Right atrium auricular region (tissue), 2 donors: ENCODE measurements at regions not wholly inside any gene's neighbourhood (a gene's known extent, or its start where the extent isn't known, plus 50 kb on each side); places are given as distances from the start of the nearest gene placed in this dataset.

Source experiments
- DNase-seq: peaks from one replicate; pipeline ENCODE4 v3.0.0-alpha.2; 2019; ENCODE audit warnings: low spot score
- H3K27ac ChIP-seq, 2 donors: fragments of 200-600 bp; sonication (generic); 1 replicate in 1 of 2; 2 replicates in 1 of 2; pipeline ENCODE4 v1.5.1; 2016 to 2019
- H3K27me3 ChIP-seq, 2 donors: fragments of 200-600 bp; sonication (generic); one replicate each; pipeline versions ENCODE4 v1.5.1 to v1.6.0; 2017 to 2019
- H3K36me3 ChIP-seq: fragments of 200-600 bp; sonication (generic); one replicate; pipeline ENCODE4 v1.5.1; 2016
- H3K4me1 ChIP-seq, 2 donors: fragments of 200-600 bp; sonication (generic); one replicate each; pipeline versions ENCODE4 v1.5.1 to v1.6.0; 2017 to 2019
- H3K4me3 ChIP-seq, 2 donors: fragments of 200-600 bp; sonication (generic); 1 replicate in 1 of 2; 2 replicates in 1 of 2; pipeline ENCODE4 v1.5.1; 2017 to 2019; ENCODE audit warnings: mild to moderate bottlenecking in 1 of 2, moderate library complexity in 1 of 2
- H3K9me3 ChIP-seq, 2 donors: fragments of 200-600 bp; sonication (generic); one replicate each; pipeline ENCODE4 v1.5.1; 2019
- TF ChIP-seq, protein P1 (sequence below), 2 donors: fragments of 200-600 bp; sonication (generic); IDR thresholded peaks; one replicate each; pipeline ENCODE4 v1.5.1; 2019; ENCODE audit warnings: antibody characterized with exemption in 2 of 2

DNA sequence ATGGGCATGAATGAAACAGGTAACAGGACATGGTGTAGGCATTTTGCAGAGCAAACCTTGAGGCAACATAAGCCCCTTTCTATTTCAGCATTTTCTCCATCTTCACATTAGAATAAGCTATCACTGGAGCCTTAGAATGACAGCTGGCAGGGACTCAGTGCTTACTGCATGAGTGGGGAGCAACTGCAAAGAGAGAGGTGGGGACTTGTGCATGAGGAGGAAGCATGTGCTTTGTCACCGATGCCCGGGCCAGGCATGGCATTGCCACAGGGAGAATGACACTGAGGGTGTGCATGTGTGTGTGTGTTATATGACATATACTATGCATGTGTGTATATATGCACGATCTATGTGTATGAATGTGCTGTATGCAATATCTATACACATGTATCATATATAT, 258.2 kb upstream of the RAB6C start:
- Histone ChIP-seq H3K27me3 (no peaks in the 10 kb centered on the region), H3K9me3 (no peaks in the 10 kb centered on the region), H3K4me3 (no peak overlapping the region), H3K36me3 (no peaks in the 10 kb centered on the region), H3K27ac (no peak overlapping the region), H3K4me1 (no peaks in the 10 kb centered on the region)
- TF ChIP-seq, protein P1, sequence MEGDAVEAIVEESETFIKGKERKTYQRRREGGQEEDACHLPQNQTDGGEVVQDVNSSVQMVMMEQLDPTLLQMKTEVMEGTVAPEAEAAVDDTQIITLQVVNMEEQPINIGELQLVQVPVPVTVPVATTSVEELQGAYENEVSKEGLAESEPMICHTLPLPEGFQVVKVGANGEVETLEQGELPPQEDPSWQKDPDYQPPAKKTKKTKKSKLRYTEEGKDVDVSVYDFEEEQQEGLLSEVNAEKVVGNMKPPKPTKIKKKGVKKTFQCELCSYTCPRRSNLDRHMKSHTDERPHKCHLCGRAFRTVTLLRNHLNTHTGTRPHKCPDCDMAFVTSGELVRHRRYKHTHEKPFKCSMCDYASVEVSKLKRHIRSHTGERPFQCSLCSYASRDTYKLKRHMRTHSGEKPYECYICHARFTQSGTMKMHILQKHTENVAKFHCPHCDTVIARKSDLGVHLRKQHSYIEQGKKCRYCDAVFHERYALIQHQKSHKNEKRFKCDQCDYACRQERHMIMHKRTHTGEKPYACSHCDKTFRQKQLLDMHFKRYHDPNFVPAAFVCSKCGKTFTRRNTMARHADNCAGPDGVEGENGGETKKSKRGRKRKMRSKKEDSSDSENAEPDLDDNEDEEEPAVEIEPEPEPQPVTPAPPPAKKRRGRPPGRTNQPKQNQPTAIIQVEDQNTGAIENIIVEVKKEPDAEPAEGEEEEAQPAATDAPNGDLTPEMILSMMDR (IDR thresholded peaks at IDR 0.05) = no peak
- DNase-seq = no peak

DNA sequence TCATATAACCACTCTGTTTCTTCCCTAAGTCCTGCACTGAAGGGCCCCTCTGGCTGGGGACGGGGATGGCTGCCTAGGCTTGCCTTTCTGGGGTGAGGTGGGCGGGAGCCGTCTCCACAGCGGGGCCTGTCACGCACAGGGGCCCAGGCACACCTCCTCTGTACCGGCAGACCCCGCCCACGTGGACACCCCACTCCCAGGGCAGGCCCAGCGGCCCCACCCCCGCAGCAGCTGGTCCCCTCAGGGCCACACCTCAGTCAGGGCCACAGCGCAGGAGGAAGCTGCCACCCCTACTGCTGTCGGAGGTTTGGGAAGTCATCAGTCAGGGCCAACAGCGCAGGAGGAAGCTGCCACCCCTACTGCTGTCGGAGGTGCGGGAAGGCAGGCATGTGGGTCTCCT, 257.6 kb upstream of the RAB6C start:
- Histone ChIP-seq H3K4me1 (no peaks in the 10 kb centered on the region), H3K4me3 (no peak overlapping the region), H3K9me3 (no peaks in the 10 kb centered on the region), H3K27ac (no peak overlapping the region), H3K27me3 (no peaks in the 10 kb centered on the region), H3K36me3 (no peaks in the 10 kb centered on the region)
- TF ChIP-seq, protein P1 (IDR thresholded peaks at IDR 0.05) = no peak
- DNase-seq = no peak

DNA sequence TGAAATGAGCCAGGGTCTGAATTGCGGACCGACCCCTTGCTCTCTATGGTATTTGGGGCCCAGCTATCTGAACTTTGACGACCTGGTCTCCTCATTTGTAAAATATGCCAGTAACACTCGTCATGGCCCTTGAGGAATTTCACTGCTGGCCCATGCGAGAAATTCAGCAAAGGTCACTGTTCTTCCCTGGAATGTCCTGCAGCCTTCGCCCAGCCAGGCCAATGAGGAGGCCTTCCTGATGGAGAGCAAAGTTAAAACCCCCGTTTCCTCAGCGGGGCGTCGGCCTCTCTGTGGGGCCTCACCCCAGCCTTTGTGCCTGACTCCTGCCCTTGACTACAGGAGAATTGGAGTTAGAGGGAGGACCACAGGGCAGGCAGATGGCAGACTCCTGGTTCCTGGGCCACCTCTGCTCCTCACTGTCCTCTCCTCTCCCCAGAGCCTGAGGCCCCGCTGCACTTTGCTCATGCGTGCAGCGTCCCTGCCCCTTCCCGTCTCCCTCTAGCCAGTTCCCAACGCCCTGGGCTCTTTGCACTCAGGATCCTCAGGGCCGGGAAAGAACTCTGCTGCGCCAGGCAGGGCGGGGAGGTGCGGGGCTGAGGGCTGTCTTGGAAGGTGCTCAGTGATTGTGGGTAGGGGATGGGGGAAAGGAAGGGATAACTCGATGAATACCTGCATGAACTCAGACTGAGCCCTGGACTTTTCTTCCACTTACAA, 257.0 kb upstream of the RAB6C start:
- no peaks in the 10 kb centered on the region for H3K4me1 ChIP-seq
- H3K4me3 ChIP-seq = no peak overlapping the region
- TF ChIP-seq, protein P1 (IDR thresholded peaks at IDR 0.05) = no peak
- H3K9me3 ChIP-seq = no peaks in the 10 kb centered on the region
- no peaks in the 10 kb centered on the region for H3K36me3 ChIP-seq
- no peak for DNase-seq
- no peaks in the 10 kb centered on the region for H3K27me3 ChIP-seq
- H3K27ac ChIP-seq = no peak overlapping the region

DNA sequence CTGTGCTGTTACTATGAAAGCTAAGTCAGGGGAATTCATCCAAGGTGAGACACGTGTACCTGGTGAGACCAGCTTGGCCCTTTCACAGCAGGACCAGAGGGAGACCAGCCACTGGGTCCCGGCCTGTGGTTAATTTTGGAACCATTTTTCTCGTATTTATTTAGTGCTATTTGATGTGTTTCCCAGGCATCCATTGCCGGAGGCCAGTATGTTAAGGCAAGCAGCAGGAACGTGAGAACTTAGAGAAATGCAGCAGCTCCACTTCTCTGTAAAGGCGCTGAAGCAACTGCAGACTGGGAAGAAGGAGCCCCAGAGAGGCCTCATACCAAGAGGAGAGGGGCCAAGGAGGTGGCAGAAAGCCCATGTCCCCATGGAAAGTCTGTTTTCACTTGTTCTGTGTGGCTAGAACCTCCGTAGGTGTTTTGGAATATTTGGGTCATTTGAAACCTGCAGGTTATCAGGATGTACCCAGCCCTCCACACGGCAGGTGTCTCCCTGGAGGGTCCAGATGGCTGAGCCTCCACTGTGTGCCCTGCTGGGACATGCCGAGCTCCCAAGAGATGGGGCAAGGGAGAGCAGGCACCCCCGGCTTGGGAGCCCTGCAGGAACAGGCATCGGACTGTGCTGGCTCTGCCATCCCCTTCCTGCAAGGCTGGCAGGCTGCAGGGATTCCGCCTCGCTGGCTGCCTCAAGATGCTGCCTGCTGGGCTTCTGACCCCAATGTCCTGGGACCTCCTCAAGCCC, 256.0 kb upstream of the RAB6C start:
- DNase-seq = no peak
- H3K27me3 ChIP-seq = no peaks in the 10 kb centered on the region
- no peaks in the 10 kb centered on the region for H3K4me1 ChIP-seq
- H3K4me3 ChIP-seq = no peak overlapping the region
- TF ChIP-seq, protein P1 (IDR thresholded peaks at IDR 0.05) = no peak
- no peak overlapping the region for H3K27ac ChIP-seq
- no peaks in the 10 kb centered on the region for H3K36me3 ChIP-seq
- H3K9me3 ChIP-seq = no peaks in the 10 kb centered on the region

DNA sequence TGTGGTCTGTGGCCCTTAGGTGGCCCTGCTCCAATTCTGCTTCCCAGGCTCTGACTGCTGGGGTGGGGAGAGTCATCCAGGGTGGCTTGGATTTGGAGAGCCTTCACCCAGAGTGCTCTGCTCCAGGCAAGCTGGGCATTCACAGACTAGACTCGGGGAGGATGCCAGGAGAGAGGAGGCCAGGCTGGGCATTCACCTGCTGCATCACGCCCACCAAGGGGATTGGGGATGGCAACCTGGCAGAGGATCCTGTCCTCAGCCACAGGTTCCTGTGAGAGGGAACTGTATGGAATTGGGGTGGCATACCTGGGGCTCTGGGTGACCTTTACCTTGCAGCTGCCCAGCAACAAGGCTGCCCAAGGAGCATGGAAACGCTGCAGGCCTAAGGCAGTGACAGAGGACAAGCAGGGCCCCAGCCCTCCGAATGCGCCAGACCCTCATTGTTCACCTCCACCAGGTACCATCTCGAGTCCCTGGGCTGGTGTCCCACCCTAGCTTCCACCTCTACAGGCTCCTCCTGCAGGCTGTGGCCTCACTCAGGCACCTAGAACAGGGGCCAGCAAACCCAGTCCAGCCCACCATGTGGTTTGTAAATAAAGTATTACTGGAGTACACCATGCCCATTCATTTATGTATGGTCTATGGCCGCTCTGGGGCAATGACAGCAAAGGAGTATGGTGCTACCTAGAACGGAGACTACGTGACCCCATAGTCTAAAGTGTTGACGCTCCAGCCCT, 255.3 kb upstream of the RAB6C start:
- TF ChIP-seq, protein P1 (IDR thresholded peaks at IDR 0.05) = no peak
- Histone ChIP-seq H3K27me3 (no peaks in the 10 kb centered on the region), H3K4me3 (no peak overlapping the region), H3K9me3 (no peaks in the 10 kb centered on the region), H3K27ac (no peak overlapping the region), H3K36me3 (no peaks in the 10 kb centered on the region), H3K4me1 (no peaks in the 10 kb centered on the region)
- DNase-seq = no peak
